ENCODE measurements at regions not wholly inside any gene's neighbourhood (a gene's known extent, or its start where the extent isn't known, plus 50 kb on each side); places are given as distances from the start of the nearest gene placed in this dataset.

- no peaks in the 10 kb centered on the region; the same call in 1 of the 2 replicates for H3K27me3 Mint-ChIP-seq (ENCODE audit: low read depth)
- Histone ChIP-seq H3K14ac (ENCODE audit: insufficient read depth, low read length) (no peak overlapping the region), H4K91ac (ENCODE audit: insufficient read length, low read depth, low read length) (no peak overlapping the region), H3K79me2 (ENCODE audit: insufficient read depth, low read length) (no peaks in the 10 kb centered on the region), H4K20me1 (ENCODE audit: control insufficient read depth, insufficient read depth, insufficient read length) (no peaks in the 10 kb centered on the region), H3K4me2 (ENCODE audit: insufficient read depth, insufficient read length, low read length) (no peak overlapping the region), H3T11ph (ENCODE audit: low read length) (no peak overlapping the region), H2BK15ac (ENCODE audit: low read depth, low read length) (no peak overlapping the region), H3K79me1 (ENCODE audit: insufficient read depth, low read depth, low read length, poor library complexity, severe bottlenecking) (no peaks in the 10 kb centered on the region), H3K9ac (ENCODE audit: extremely low read depth, insufficient read length, low read length) (no peak overlapping the region), H3K23ac (ENCODE audit: insufficient read length, low read depth, low read length) (no peak overlapping the region), H4K8ac (replicated peaks; ENCODE audit: insufficient read length, low read depth, low read length) (no peak overlapping the region), H2BK20ac (ENCODE audit: low read depth, low read length, poor library complexity, severe bottlenecking) (no peak overlapping the region), H2BK12ac (ENCODE audit: insufficient read length, low read depth, low read length) (no peak overlapping the region), H3K27ac (ENCODE audit: insufficient read length, low read depth, low read length) (no peak overlapping the region), H2AFZ (ENCODE audit: low read length) (no peak overlapping the region), H3K4me1 (ENCODE audit: insufficient read depth, low read length) (no peaks in the 10 kb centered on the region), H2BK5ac (ENCODE audit: insufficient read length, low read length) (no peak overlapping the region), H2BK120ac (ENCODE audit: low read depth, low read length, poor library complexity, severe bottlenecking) (no peak overlapping the region), H2AK5ac (ENCODE audit: insufficient read length, low read length) (no peak overlapping the region), H3K56ac (ENCODE audit: insufficient read length, low read depth, low read length) (no peak overlapping the region), H3K4ac (ENCODE audit: low read depth, low read length) (no peak overlapping the region), H3K27me3 (ENCODE audit: insufficient read depth, low read length) (no peaks in the 10 kb centered on the region), H4K5ac (ENCODE audit: insufficient read length, low read depth, low read length) (no peak overlapping the region), H3K9me3 (ENCODE audit: control insufficient read depth, low read depth, low read length) (no peaks in the 10 kb centered on the region), H3K23me2 (ENCODE audit: insufficient read length, low read depth, low read length, poor library complexity, severe bottlenecking) (no peaks in the 10 kb centered on the region), H3K18ac (ENCODE audit: insufficient read length, low read depth, low read length) (no peak overlapping the region)
- peaks cover 9 to 13% of the 10 kb centered on the region in 2 experiments for H3K4me1 Mint-ChIP-seq
- no peak; the same call in 2 of the 3 replicates for TF ChIP-seq CTCF (conservative IDR thresholded peaks at IDR 0.05)
- no peak for DNase-seq
- WGBS (ENCODE audit: extremely low coverage, insufficient read length, low lambda C conversion rate) = no CpG with 5 or more reads among the region's 2 CpGs
- no peaks in the 10 kb centered on the region for H3K9me3 Mint-ChIP-seq
- H3K4me3 Mint-ChIP-seq = no peak overlapping the region
- no peak overlapping the region for H3K27ac Mint-ChIP-seq
- no peaks in the 10 kb centered on the region for H3K36me3 Mint-ChIP-seq (ENCODE audit: insufficient read depth in 1 of 3, low read depth in 3 of 3)
Observed at GRCh38 chr2:133680343-133681049, 112.2 kb upstream of the NCKAP5 start.
